GM19397 (cell line): ENCODE measurements at regions not wholly inside any gene's neighbourhood (a gene's known extent, or its start where the extent isn't known, plus 50 kb on each side); places are given as distances from the start of the nearest gene placed in this dataset.

Experiments
- ATAC-seq: cut with Tn5 transposase; IDR thresholded peaks from one replicate; pipeline ENCODE4 v1.9.1; 2021; ENCODE audit warnings: mild to moderate bottlenecking, moderate library complexity; ENCODE audit not compliant: unreplicated experiment

DNA sequence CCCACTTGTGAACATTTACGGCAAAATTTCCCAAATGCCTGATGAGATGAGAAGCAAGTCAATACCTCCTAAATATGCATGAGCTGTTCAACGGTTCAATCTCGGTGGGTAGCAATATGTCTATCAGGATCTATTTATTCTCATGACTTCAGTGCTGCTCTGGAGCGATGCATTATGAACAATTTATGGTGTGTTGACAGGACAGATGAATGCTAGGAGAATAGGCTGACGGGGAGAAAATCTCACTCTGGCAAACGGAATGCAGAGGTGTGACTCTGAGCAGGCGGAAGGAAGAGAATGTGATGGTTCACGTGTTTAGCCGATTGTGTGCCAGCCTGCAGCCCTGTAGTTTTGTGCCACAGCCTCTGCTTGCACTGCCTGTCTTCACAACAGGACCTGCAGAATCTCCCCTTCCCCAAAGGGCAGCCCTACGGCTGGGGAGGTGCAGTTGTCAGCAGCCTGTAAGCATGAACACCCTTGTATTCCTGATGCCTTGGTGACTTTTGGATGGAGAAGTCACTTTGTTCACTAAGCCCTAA lies 345.2 kb downstream of the PHKB start:
- ATAC-seq, result no peak

DNA sequence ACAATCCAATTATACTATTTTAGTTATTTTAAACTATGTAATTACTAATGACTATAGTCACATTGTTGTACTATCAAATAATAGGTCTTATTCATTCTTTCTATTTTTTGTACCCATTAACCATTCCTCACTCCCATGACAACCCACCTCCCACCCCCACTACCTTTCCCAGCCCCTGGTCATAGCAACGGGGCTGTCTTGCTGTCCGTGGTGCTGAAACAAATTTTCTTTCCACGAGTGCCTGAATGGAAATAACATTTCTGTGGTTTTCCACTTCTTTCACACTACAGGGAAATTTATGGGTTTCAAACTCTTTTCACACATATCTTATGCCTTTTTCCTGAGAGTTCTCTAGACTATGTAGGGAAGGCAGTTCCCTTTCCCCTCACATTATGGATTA lies 326.6 kb downstream of the PHKB start:
- ATAC-seq, result no peak

DNA sequence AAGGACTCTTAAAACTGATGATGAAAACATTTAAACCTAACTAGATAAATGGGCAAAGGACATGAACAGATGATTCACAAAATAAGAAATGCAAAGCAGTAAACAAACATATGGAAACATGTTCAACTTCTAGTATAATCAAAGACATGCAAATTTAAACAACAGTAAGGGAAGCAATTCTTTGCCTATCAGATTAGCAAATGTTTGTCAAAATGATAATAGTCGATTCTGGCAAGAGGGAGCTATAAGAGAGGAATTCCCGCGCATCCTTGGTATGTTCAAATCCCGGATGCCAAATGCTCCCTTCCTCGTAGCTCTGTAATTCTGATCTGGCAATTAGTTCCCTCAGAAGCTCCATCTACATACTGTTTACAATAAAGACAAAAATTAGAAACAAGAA lies 320.5 kb downstream of the PHKB start:
- no peak for ATAC-seq

DNA sequence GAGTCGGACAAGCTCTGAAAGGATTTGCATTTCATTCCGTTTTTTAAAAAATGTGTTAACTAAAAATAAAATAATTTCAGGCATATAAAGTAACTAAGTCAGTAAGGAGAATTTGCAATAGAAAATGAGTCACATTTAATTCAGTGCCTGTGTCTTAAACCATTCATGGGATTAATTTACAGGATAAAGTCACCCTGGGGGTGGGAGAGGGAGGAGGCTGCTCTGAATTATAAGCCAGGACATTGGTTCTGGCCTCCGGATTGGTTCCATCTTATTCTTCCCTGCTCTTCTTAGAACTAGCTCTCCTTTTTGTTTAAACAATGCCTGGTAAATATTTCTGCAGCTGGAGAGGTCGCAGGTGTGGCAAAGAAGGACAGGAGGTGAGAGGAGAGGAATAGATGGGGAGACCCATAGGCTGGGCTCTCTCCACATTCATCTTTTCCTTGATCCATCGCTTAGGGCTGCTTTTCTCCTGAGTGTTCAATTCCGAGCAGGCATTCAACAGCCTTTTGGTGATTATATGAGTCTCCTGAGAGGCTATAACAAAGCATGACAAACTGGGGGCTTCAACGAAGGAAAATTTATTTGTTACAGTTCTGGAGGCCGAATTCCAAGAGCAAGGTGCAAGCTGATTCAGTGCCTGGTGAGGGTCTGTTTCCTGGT lies 319.2 kb downstream of the PHKB start:
- ATAC-seq, result no peak

DNA sequence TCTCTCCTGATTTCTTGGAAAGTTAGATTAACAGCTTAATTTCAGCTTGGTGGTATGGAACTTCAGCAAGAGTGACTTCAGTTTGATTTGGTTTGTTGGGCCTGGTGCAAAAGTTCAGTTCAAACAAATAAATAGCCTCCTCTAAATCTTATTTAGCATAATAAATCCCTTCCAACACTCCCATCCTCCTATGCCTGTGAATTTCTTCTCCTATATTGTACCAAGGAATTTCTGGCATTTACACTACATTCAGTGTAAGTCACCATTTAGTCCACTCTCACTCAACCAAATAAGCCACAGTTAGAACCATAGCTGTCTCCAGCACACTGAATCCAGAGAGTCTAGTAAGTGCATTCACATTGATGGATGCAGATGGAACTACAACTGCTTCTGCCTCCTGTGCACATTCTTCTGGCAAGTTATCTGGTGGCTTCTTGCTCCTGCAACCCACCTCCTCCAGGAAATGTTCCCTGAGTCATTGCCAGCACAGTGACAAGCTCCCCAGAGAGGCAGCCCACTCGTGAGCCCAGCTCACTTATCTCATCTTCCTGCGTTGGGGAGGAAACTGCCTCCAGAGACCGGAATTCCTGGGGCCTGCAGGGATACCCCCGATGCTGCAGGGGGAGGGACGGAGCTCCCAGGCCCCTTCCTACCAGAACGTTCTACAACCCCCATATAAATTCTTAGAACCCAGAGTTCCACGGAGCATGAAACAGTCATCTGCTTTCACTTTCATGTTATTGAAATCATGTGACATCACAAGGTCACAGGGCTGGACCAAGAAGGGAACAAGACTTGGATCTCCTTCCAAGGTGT lies 318.3 kb downstream of the PHKB start:
- ATAC-seq, result no peak

DNA sequence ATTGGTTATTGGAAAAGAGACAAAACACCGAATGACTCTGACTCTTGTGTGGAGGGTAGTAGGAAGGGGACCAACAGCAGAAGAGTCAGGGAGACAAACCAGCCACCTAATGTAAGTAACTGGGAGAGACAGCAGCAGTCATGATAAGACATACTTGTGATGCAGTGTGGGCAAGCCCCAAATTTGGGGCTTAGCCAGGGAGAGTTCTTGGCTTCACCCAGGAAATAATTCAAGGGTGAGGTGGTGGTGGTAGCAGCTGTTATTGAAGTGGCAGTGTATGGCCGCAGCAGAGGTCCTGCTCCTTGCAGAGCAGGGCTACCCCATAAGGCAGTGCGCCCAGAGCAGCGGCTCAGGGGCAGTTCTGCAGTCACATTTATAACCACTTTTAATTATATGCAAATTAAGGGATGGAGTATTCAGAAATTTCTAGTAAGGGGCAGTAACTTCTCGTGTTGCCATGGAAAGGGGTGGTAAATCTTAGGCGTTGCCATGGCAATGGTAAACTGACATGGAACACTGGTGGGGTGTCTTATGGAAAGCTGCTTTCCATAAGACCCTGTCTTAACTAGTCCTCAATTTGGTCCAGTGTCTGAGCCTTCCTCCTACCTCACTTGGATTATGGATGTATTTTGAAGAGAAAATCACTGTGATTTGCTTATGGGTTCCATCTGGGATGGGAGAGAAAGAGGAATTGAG lies 317.1 kb downstream of the PHKB start:
- ATAC-seq, result no peak

DNA sequence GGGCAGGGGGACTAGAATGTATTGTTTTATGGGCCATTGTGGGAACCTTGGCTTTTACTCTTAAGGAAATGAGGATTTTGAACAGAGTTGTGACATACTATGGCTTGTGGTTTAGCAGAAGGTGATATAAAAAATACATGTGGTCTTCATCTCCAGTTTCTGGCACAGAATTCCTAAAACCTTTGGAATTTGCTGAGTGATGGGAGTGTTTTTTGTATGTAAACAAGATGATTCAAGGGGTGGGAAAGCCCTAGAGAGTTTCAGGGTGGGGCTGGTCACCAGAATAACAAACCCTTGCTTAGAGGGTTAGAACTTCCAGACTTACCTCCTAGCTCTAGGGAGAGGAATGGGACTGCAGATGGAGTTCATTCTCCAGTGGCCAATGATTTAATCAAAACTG lies 316.1 kb downstream of the PHKB start:
- no peak for ATAC-seq

DNA sequence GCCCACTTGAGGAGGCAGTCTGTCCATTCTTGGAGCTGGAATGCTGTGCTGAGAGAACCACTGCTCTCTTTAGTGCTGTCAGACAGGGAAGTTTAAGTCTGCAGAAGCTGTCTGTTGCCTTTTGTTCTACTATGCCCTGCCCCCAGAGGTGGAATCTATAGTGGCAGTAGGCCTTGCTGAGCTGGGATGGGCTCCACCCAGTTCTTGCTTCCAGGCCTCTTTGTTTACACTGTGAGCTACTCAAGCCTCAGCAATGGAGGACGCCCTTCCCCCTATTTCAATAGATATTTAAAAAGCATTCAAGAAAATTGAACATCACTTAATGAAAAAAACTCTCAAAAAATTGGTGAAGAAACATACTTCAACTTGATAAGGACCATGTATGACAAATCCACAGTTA lies 313.5 kb downstream of the PHKB start:
- ATAC-seq, result no peak

DNA sequence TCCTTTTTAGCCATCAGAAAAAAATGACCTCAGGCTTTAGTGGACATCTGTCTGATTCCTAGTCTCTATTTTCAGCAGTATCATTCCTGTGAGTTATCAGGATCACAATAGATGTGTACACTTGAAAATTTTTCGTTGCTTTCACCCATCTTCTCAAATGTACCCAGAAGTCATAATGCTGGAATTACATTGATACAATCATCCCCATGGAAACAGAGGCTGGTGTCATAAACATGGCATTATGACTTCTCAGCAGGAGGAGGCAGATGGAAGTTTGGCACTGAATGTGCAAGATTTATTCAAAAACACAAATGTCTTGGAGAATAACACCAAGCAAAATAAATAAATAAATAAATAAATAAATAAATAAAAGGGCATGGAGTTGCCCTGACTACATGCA lies 292.5 kb downstream of the PHKB start:
- no peak for ATAC-seq
